ENCODE measurements at regions not wholly inside any gene's neighbourhood (a gene's known extent, or its start where the extent isn't known, plus 50 kb on each side); places are given as distances from the start of the nearest gene placed in this dataset.

DNA sequence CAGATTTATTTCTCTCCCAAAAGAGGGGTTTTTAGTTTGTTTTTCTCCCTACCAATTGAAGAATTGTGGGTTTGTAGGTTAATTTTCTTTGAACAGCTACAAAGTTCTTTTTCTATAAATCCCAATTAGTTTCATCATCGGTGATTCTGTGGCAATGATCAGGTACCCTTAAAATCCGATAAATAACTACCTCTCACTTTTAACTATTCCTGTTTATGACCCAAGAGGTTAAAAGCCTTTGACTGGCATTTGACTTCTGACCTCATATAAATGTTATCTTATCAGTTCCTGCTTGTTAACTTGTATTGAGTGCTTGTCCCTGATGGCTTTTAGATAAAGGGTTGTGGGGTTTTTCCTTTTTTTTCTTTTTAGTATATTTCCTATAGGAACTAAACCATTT is 124.4 kb upstream of the TMEM161B start:
- Histone ChIP-seq H3K4me2 (ENCODE audit: low read length) (no peak overlapping the region), H3K4me3 (replicated peaks in 1 of 2; ENCODE audit: low read depth in 1 of 2, low read length in 2 of 2) (no peak overlapping the region), H3K9me2 (ENCODE audit: insufficient read depth) (no peaks in the 10 kb centered on the region), H2AFZ (ENCODE audit: low read depth, low read length, poor library complexity, severe bottlenecking) (no peak overlapping the region), H3K9me3 (ENCODE audit: control insufficient read depth in 1 of 2, insufficient read depth in 1 of 2, low read depth in 1 of 2, low read length in 2 of 2) (no peaks in the 10 kb centered on the region), H4K20me1 (ENCODE audit: insufficient read depth) (no peaks in the 10 kb centered on the region), H3K36me3 (ENCODE audit: control insufficient read depth in 1 of 2, insufficient read depth in 2 of 2, low read length in 2 of 2) (no peaks in the 10 kb centered on the region), H3K4me1 (ENCODE audit: control insufficient read depth in 1 of 2, insufficient read depth in 2 of 2, low read length in 2 of 2) (no peaks in the 10 kb centered on the region), H3K79me2 (ENCODE audit: insufficient read depth, low read length) (no peaks in the 10 kb centered on the region), H3K27me3 (ENCODE audit: insufficient read depth, low read length) (no peaks in the 10 kb centered on the region), H3K27ac (ENCODE audit: low read depth, low read length) (no peak overlapping the region), H3K9ac (ENCODE audit: low read length) (no peak overlapping the region)
- ChIA-PET POLR2A (no interaction called here), RAD21 (ENCODE audit: low non-redundant PET in 1 of 2, low total read pairs in 2 of 2, uncharacterized antibody in 2 of 2, unreplicated experiment in 2 of 2) (no interaction called here), CTCF (no interaction called here)
- DNase-seq (ENCODE audit: low read depth, low spot score), result no peak
- intact Hi-C loops (cut with micrococcal nuclease), result no loop called here
- ATAC-seq, result no peak
- no TSS peak for BruUV-seq (replicated peaks)
- TF ChIP-seq ATF3 (IDR thresholded peaks at IDR 0.05) (no peak), FOSL1 (IDR thresholded peaks at IDR 0.05; ENCODE audit: low read depth) (no peak), JUND (IDR thresholded peaks at IDR 0.05) (no peak), YY1 (IDR thresholded peaks at IDR 0.05; ENCODE audit: extremely low read depth, insufficient replicate concordance, low read depth, low read length) (no peak), RAD21 (IDR thresholded peaks at IDR 0.05; ENCODE audit: low read depth) (no peak), SRF (IDR thresholded peaks at IDR 0.05; ENCODE audit: low read depth) (no peak), POLR2AphosphoS5 (IDR thresholded peaks at IDR 0.05; ENCODE audit: low read depth, low read length) (no peak), ELF1 (IDR thresholded peaks at IDR 0.05; ENCODE audit: borderline replicate concordance, low read depth) (no peak), ZNF274 (IDR thresholded peaks at IDR 0.05; ENCODE audit: low read depth, low read length) (no peak), EZH2 (IDR thresholded peaks at IDR 0.05) (no peak), SP1 (IDR thresholded peaks at IDR 0.05; ENCODE audit: low read depth) (no peak)
- TF ChIP-seq, protein P1, sequence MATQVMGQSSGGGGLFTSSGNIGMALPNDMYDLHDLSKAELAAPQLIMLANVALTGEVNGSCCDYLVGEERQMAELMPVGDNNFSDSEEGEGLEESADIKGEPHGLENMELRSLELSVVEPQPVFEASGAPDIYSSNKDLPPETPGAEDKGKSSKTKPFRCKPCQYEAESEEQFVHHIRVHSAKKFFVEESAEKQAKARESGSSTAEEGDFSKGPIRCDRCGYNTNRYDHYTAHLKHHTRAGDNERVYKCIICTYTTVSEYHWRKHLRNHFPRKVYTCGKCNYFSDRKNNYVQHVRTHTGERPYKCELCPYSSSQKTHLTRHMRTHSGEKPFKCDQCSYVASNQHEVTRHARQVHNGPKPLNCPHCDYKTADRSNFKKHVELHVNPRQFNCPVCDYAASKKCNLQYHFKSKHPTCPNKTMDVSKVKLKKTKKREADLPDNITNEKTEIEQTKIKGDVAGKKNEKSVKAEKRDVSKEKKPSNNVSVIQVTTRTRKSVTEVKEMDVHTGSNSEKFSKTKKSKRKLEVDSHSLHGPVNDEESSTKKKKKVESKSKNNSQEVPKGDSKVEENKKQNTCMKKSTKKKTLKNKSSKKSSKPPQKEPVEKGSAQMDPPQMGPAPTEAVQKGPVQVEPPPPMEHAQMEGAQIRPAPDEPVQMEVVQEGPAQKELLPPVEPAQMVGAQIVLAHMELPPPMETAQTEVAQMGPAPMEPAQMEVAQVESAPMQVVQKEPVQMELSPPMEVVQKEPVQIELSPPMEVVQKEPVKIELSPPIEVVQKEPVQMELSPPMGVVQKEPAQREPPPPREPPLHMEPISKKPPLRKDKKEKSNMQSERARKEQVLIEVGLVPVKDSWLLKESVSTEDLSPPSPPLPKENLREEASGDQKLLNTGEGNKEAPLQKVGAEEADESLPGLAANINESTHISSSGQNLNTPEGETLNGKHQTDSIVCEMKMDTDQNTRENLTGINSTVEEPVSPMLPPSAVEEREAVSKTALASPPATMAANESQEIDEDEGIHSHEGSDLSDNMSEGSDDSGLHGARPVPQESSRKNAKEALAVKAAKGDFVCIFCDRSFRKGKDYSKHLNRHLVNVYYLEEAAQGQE (IDR thresholded peaks at IDR 0.05; ENCODE audit: low read depth), result no peak
